GM21619 (cell line): ENCODE measurements at regions not wholly inside any gene's neighbourhood (a gene's known extent, or its start where the extent isn't known, plus 50 kb on each side); places are given as distances from the start of the nearest gene placed in this dataset.

Source experiments
- ATAC-seq: cut with Tn5 transposase; IDR thresholded peaks from one replicate; pipeline ENCODE4 v1.9.1; 2021; ENCODE audit not compliant: unreplicated experiment

DNA sequence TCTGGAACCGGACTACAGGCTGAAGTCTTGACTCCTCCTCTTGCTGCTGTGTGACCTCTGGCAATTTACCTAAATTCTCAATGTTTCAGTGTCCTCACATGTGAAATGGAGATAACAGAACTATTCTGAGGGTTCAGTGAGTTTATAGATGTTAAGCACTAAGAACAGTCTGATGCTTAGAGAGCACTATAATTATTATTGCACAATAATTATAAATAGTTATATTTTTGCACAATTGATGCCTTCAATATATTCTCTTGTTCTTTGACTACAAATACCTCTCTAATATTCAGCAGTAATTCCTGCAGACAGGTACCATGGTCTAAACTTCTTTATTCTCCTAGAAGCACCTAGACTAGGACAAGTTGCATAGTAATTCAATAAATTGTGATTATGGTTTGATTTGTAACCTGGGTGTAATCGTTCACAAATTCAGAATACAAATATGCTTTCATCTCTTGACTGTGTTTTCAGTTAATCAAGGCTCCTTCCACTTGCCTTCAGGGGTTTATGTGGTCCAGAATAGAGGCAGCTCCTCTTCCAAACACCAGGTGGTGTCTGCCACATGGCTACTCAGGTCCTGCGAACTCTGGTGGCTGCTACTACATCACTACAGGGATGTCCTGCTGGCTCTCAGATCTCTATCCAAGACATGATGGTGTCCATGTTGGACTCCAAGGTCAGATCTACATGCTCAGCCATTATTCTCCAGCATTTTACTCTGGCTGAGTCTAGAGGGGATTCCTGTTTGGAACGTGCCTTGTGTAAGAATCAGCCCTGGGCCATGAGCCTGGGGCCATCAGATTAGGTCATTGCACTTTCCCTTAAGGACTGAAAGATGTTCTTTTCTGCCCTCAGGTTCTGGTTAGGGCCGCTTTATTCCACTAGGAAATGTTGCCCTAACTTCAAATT is 103.4 kb downstream of the QRFPR start:
- peak; percentile 39 for ATAC-seq

DNA sequence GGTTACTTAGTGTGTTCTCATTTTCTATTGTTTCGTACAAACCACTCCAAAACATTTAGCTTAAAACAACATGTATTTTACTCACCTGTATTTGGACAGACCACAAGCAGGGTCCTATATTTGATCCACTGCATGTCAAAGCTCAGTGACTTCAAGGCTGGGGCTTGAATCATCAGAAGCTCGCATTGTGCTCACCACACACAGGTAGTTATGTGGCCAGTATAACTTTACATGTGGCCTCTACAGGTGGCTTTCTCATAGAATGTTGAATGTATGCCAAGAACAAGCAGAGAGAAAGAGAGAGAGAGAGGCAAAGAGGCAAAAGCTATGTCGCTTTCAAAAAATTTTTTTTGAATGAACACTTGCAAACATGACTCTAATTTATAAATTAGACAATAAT is 107.6 kb downstream of the QRFPR start:
- no peak for ATAC-seq

DNA sequence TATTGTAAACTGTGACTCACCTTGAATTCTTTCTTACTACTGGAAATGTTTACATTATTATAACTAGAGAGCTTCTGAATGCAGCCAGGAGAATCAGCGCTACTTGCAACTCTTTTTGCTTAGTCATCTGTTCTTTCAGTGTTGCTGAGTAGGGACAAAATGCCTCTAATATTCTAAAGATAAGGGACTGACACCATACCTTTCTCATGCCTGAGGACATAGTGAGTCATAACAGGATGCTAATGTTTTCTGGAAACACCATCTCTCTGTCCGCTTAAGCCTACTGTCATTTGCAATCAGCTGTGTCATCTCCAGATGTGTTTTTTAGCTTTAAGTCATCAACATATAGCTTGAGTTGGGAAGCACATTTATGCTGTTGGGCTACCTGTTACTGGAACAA is 108.3 kb downstream of the QRFPR start:
- peak; percentile 91 for ATAC-seq

DNA sequence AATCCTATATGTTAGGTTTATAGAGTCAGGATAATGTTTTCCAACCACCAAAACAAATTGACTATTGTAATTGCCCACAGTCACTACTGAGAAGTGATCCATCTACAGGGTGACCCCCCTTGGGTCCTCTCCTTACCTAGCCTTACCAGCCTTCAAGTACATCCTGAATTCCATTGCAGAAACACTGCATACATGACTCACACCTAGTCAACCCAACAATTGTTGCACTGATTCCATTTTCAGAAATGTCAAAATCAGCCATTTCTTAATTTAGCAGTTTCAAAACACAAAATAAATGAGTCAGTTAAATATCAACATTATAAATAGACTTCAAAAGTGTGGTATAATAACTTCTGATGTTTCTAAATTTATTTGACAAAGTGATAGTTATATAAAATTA is 106.3 kb upstream of the TNIP3 start:
- ATAC-seq = no peak

DNA sequence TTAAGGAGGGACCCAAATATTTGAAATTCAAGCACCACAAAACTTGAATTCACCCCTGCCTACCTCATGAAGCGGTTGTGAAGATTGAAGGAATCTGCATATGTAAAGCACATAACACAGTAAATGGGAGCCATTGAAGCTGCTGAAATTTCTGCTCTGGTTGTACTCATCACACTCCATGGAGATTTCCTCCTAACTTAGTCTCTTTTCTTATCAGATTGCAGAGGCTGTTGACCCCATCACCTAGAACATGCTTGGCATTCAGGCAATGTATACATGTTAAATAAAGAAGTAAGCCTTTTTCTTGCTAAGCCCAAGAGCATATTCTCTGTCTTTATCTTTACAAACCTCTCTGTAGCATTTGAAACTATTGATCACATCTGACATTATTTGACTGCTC is 104.9 kb upstream of the TNIP3 start:
- ATAC-seq = no peak

DNA sequence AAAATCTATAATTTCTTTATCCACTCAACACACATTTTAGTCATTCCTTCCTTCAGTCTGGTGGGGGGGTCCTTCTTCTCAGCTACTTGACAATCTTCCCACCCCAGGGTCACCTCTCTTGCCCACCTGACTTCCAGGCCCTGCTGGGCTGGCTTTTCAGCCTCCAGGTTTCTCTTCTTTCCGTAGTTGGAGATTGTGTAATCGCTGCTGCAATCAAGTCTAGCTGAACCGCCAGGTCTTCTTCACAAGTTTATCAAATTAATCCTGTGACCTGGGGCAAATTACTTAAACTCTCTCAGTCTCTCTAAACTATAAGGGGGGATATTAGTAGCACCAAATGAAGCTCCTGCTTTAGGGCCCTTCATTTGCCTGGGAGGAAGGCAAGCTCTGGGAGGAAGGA is 102.9 kb upstream of the TNIP3 start:
- no peak for ATAC-seq

DNA sequence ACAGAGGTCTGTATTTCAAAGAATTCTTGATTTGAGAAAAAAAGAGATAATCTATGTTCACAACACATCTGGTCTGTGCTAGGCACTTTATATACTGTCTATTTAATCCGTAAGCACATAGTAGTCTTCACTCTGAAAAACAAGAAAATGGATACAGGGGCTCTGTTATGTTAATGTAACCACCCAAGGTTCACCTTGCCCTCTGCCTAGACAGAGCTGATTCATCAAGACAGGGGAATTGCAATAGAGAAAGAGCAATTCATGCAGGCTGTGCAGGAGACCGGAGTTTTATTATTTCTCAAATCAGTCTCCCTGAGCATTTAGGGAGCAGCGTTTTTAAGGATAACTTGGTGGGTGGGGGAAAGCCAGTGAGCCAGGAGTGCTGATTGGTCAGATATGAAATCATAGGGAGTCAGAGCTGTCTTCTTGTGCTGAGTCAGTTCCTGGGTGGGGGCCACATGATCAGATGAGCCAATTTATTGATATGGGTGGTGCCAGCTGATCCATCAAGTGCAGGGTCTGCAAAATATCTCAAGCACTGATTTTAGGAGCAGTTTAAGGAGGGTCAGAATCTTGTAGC is 92.9 kb upstream of the TNIP3 start:
- ATAC-seq = no peak

DNA sequence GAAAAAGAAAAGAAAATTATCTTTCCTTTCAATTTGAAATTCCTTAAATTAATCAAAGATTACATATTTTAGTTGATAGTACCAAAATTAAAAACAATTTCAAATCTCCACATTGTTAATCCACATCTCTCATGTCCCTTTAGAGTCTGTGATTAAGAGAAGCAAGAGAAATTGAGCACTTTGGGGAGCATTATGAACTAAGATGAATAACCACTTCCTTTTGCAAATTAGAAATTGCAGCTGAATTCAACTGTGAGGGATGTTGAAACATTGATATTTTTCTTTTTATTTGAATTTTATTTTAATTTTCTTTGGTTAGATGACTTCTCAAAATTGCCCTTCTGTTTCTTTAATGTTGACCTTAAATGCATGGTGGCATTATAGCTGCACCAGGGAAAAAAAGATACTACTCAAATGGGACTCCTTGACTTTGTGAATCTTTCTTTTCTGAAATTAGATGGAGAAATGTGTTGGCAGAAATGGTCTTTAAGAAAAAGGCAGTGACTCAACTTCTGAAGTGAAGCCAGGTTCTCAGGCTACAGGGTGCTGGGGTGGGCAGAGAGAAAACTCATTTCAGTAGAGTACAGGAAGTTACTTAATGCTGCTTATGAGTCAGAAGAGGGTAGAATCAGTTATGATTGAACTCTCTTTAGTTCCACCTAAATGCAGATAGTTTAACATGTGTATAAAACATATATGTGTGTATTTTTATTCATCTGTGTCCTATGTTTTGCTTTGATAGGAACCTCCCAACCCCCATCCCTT is 92.0 kb upstream of the TNIP3 start:
- peak; percentile 99 for ATAC-seq

DNA sequence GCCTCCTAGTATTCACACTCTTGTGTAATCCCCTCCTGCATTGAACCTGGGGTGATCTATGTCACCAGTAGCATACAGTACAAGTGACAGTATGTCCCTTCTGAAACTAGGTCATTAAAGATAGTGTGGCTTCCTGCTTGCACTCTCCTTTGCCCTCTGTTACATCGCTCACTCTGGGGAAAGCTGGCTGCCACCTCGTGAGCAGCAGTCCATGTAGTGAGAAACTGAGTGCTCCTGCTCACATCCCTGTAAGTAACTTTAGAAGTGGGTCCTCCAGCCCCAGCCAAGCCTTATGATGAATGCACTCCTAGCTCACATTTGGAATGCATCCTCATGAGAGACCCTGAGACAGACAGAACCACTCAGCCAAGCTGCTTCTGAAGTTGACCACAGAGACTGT is 89.8 kb upstream of the TNIP3 start:
- peak; percentile 25 for ATAC-seq

DNA sequence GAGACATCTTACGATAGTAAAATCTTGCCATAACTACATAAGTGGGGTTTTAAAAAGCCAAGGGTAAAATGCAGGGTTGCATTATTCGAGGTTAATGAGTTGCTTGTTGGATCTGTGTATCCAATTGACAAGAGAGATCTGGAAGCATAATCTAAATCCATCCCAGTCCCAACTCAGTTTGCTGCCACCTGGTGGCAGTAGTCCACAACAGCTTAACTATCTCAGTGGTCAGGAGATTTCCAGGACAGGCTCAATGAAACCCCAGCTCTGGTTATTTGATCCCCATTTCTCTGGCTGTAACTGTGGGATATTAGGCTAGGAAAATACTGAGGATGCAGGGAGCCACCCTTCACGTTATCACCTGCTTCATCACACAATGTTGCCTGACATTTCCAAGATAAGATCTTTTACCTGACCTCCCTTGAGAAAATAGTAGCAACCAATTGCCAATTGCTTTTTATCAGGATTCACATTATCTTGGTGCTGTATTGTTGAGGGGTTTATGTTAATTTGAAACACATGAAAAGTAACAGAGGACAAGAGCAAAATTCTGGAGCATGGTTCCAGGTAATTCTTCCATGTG is 88.2 kb upstream of the TNIP3 start:
- no peak for ATAC-seq

DNA sequence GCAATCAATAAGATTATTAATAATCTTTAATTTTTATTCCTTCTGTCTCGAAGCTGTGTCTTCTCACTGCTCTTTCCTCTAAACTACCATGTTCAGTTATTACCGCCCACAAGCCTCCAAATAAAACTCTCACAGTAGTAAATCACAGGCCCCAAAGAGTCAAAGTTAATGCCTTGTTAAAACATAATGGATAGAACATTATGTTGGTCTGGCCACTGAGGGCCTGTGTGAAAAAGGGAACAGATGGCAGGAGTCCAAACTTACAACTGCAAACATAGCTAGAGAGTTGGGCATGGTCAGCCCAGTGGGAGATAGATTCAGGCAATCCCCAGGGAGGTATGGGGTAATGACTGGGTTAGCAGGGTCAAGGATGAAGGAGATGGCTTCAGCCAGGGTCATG is 84.6 kb upstream of the TNIP3 start:
- no peak for ATAC-seq

DNA sequence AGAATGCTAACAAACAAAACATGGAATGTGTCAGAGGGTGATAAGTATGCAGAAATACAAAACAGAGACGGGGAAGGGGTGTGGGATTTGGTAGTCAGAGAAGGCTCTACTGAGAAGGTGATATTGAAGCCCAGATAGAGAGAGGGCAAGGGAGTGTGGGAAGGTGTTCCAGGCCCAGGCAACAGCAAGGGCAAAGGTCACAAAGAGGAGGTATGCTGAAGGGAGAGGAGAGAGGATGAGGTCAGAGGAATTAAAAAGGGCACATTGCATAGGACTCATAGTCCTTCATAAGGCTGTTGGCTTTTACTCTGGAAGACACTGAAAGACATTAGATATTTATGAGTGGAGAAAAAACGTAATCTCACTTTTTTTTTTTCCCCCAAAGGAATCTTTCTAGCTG is 82.6 kb upstream of the TNIP3 start:
- no peak for ATAC-seq

DNA sequence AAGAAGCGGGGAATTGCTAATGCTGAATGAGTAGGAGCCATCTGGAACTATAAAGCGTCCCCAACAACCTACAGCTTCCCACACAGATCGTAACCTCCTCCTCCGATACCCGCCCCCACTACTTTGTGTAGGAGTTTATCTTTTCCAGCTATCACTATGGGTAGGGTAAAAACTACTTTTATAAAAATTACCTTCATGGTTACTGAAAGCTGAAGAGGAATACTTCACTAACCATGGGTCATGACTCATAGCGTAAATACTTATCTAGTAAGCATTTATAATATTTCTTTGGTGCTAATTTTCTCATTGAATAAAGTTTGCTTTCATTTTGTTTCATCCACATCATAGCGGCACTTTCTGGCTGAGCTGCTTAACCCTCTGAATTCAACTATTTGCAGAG is 79.4 kb upstream of the TNIP3 start:
- ATAC-seq = peak; percentile 58

DNA sequence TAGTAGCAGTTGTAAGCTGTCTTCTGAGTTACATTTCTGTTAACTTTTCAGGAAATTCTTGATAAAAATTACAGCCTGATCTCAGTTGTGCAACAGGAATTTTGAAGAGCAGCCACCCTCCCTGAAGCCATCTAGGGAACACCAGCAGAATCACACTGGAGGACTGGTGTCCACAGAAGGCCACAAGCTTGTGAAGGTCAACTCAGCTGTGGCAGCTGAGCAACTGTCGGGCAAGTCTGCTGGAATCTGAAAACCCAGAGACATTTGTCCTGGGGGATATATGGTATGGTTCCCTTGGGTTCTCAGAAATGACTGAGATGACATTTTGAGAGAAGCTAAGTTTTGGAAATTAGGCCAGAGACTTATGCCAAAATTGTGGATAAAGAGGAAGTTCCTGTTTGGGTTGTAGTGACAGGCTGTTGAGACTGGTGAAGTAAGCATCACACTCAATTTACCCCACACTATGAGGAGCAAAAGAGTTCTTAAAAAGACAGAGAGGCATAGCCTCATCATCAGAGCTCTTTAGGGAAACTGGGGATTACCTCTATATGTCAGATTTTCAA is 78.1 kb upstream of the TNIP3 start:
- no peak for ATAC-seq

DNA sequence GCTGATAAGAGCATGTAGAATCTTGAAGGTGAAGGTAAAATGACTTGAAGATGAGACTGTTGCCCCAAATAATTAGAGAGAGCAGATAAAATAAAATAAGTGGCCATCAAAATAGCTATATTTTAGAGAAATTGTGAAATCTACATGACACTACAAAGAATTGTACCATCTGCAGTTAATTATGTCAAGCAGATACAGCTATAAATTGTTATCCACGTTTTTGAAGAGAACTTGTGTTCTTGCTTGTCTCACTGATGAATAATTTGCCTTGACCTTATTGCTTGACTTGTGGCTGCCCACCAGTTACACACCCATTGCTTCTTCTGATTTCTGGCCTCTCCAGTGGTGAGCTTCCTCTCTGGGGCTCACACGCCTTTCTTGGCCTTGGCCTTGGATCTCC is 75.8 kb upstream of the TNIP3 start:
- no peak for ATAC-seq

DNA sequence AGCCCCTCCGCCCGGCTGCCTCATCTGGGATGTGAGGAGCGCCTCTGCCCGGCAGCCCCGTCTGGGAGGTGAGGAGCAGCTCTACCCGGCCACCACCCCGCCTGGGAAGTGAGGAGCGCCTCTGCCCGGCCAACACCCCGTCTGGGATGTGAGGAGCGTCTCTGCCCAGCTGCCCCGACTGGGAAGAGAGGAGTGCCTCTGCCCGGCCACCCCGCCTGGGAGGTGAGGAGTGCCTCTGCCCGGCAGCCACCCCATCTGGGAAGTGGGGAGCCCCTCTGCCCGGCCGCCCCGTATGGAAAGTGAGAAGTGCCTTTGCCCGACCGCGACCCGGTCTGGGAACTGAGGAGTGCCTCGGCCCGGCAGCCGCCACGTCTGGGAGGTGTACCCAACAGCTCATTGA is 74.3 kb upstream of the TNIP3 start:
- no peak for ATAC-seq

DNA sequence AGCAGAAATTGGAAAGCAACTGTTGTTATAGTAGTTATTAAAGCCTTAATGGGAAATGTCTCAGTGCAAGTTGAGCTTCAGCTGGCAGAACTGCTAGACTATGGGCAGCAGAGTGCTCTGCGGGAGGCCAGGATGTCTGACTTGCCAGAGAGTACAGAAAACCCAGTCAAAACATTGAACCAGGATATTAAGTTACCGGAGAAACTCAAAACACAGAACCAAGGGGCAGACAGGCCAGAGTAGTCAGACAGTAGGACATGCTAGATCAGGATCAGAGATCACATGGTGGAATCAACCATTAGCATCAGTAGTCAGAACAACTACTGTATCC is 72.9 kb upstream of the TNIP3 start:
- ATAC-seq = peak; percentile 37

DNA sequence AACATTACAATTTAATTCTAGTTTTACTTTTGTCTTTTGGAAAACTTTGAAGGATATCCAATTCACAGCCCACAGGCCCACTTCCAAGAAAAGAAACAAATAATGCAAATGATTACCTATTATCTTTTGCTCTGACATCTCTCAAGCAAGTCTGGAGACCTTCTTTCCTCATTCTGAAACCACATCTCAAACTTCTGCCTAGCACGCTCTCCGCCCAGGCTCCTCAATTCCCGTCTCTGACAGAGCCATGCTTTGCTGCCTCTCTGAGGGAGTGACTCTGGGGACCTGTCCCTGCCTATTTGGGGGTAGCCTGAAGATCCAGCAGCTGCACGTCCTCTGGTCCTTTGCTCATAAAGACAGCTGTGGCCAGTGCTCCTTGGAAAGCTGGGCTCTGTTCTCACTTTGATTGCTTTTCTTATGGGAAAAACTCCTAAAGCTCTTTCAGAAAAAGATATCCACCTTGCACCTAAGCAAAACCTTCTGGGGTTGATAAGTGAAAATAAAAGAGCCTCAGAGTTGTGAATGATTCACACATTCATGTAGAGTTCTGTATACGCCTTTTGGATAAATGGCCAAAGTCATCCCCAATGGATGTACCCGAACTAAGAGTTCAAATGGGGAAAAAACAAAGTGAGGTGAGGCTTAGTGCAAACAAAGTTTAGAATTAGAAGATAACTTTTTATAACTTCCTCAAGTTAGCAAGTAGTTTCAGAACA is 72.4 kb upstream of the TNIP3 start:
- ATAC-seq = peak; percentile 56

DNA sequence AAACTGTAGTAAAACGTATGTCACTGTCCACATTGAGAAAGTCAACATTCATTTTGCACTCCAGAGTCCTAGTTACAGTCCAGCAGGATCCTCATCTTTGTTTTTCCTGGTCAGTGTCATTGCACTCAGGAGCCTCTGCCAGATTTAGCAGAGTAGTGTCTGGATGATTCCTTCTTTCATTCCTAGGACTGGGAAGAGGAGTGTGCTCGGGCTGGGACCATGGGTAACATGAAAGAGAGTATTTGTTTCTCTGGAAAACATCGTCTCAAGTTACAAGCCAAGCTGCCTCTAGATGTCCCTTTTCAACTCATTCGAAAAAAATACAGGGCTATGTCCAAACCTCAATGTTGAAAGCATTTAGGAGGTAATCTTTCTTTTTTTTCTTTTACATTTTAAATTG is 69.9 kb upstream of the TNIP3 start:
- ATAC-seq = no peak

DNA sequence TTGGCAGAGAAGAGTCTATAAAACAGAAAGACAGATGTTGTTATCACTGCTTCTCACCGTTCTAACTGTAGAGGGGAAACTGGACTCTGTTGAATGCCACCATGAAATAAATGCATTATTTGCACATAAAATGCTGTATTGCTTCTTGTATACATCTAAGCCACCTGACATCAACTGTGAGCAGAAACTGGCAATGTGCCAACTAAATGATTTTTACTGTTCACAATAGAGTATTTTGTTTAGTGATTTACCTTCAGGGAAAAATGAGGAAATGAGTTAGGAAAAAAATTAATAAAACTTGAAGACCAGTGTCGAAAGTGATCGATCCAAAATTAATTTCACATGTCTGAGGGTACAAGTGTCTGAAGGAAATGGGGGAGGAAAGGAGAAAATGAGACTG is 65.9 kb upstream of the TNIP3 start:
- no peak for ATAC-seq

DNA sequence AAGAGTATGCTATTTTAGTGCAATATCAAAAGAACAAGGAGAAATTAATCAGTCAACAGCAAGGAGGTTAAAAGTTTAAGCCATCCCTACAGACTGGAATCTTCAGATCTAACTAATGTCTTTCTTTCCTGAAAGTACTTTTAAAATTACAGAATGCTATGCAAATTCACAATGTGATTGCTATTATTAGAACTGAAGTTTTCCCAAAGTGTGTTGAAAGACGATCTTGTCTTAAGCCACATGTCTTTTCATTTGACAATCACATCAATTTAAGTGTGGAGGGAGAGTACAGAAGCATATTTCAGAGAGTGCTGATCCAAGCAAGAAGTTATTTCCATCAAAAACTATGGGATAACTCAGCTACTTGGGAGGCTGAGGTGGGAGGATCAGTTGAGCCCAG is 64.7 kb upstream of the TNIP3 start:
- no peak for ATAC-seq
